ENCODE measurements at regions not wholly inside any gene's neighbourhood (a gene's known extent, or its start where the extent isn't known, plus 50 kb on each side); places are given as distances from the start of the nearest gene placed in this dataset.

GRCh38 chr1:233487408-233487807 lies 126.5 kb upstream of the KCNK1 start:
- ATAC-seq (no peak), DNase-seq (no peak)
- Histone ChIP-seq H3K4me3 (no peak overlapping the region), H3K36me3 (no peaks in the 10 kb centered on the region), H3K27ac (no peak overlapping the region), H3K4me1 (no peaks in the 10 kb centered on the region), H3K9me3 (peaks cover 0 to 4% (median 0%) of the 10 kb centered on the region in 12 donors), H3K27me3 (peaks cover 0 to 9% (median 0%) of the 10 kb centered on the region in 9 donors)
- TF ChIP-seq POLR2A (IDR thresholded peaks at IDR 0.05) (no peak), CTCF (IDR thresholded peaks at IDR 0.05) (no peak)
- intact Hi-C loops (cut with DNase I) = no loop called here

GRCh38 chr1:233489411-233489810 lies 124.5 kb upstream of the KCNK1 start:
- no peak overlapping the region for H3K4me3 ChIP-seq

GRCh38 chr1:233490488-233490887 lies 123.4 kb upstream of the KCNK1 start:
- H3K27ac ChIP-seq = no peak overlapping the region
- ATAC-seq = no peak
- H3K36me3 ChIP-seq = no peaks in the 10 kb centered on the region
- H3K4me3 ChIP-seq = no peak overlapping the region
- H3K4me1 ChIP-seq = no peaks in the 10 kb centered on the region
- peaks cover 0 to 4% (median 0%) of the 10 kb centered on the region in 12 donors for H3K9me3 ChIP-seq
- intact Hi-C loops (cut with DNase I) = no loop called here
- H3K27me3 ChIP-seq = peaks cover 0 to 9% (median 0%) of the 10 kb centered on the region in 9 donors
- 65 to 75% (median 72%) methylated on average over 2 of the region's 2 CpGs for WGBS, 4 donors
- DNase-seq = no peak
- TF ChIP-seq POLR2A (IDR thresholded peaks at IDR 0.05) (no peak), CTCF (IDR thresholded peaks at IDR 0.05) (no peak)

More at GRCh38 chr1:233489411-233489810, 124.5 kb upstream of the KCNK1 start:
- TF ChIP-seq CTCF (IDR thresholded peaks at IDR 0.05) (no peak), POLR2A (IDR thresholded peaks at IDR 0.05) (no peak)
- intact Hi-C loops (cut with DNase I) = no loop called here
- Histone ChIP-seq H3K27me3 (peaks cover 0 to 9% (median 0%) of the 10 kb centered on the region in 9 donors), H3K9me3 (peaks cover 0 to 4% (median 0%) of the 10 kb centered on the region in 12 donors), H3K36me3 (no peaks in the 10 kb centered on the region), H3K27ac (no peak overlapping the region), H3K4me1 (no peaks in the 10 kb centered on the region)
- DNase-seq (no peak), ATAC-seq (no peak)
- WGBS, 4 donors = 76 to 89% (median 81%) methylated on average over 4 of the region's 4 CpGs

- Histone ChIP-seq H3K4me3 (no peak overlapping the region), H3K27ac (no peak overlapping the region), H3K36me3 (no peaks in the 10 kb centered on the region), H3K4me1 (no peaks in the 10 kb centered on the region), H3K9me3 (peaks cover 0 to 4% (median 0%) of the 10 kb centered on the region in 12 donors), H3K27me3 (peaks cover 0 to 9% (median 0%) of the 10 kb centered on the region in 9 donors)
- intact Hi-C loops (cut with DNase I) = no loop called here
- DNase-seq (no peak), ATAC-seq (no peak)
- TF ChIP-seq POLR2A (IDR thresholded peaks at IDR 0.05) (no peak), CTCF (IDR thresholded peaks at IDR 0.05) (no peak)
- WGBS, 4 donors = 59 to 72% (median 69%) methylated on average over 7 of the region's 7 CpGs
Measured at GRCh38 chr1:233491953-233492620, 121.8 kb upstream of the KCNK1 start.

Data from heart left ventricle (tissue), 16 donors.